ENCODE measurements at regions not wholly inside any gene's neighbourhood (a gene's known extent, or its start where the extent isn't known, plus 50 kb on each side); places are given as distances from the start of the nearest gene placed in this dataset.

- TF ChIP-seq, protein P1, sequence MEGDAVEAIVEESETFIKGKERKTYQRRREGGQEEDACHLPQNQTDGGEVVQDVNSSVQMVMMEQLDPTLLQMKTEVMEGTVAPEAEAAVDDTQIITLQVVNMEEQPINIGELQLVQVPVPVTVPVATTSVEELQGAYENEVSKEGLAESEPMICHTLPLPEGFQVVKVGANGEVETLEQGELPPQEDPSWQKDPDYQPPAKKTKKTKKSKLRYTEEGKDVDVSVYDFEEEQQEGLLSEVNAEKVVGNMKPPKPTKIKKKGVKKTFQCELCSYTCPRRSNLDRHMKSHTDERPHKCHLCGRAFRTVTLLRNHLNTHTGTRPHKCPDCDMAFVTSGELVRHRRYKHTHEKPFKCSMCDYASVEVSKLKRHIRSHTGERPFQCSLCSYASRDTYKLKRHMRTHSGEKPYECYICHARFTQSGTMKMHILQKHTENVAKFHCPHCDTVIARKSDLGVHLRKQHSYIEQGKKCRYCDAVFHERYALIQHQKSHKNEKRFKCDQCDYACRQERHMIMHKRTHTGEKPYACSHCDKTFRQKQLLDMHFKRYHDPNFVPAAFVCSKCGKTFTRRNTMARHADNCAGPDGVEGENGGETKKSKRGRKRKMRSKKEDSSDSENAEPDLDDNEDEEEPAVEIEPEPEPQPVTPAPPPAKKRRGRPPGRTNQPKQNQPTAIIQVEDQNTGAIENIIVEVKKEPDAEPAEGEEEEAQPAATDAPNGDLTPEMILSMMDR (IDR thresholded peaks at IDR 0.05): no peak
- TF ChIP-seq POLR2A (IDR thresholded peaks at IDR 0.05): no peak
Observed at GRCh38 chr6:102356170-102356569, 962.7 kb downstream of the GRIK2 start.
